ENCODE measurements at regions not wholly inside any gene's neighbourhood (a gene's known extent, or its start where the extent isn't known, plus 50 kb on each side); places are given as distances from the start of the nearest gene placed in this dataset.

GRCh38 chr3:72004749-72005292 is 219.9 kb upstream of the PROK2 start:
- DNase-seq, result no peak
- Mint-ChIP-seq H3K4me1 (peaks cover 39 to 40% of the 10 kb centered on the region in 2 experiments), H3K27me3 (ENCODE audit: low read depth) (peaks cover 3% of the 10 kb centered on the region; the same call in 1 of the 2 replicates), H3K27ac (no peak overlapping the region), H3K4me3 (no peak overlapping the region), H3K9me3 (peaks cover 4 to 15% of the 10 kb centered on the region in 2 experiments), H3K36me3 (ENCODE audit: insufficient read depth in 1 of 3, low read depth in 3 of 3) (peaks cover 0 to 11% (median 8%) of the 10 kb centered on the region in 3 experiments; a peak in 4 of 7 replicates)
- H3K56ac ChIP-seq (ENCODE audit: insufficient read length, low read depth, low read length), result no peak overlapping the region
- no peaks in the 10 kb centered on the region for H3K23me2 ChIP-seq (ENCODE audit: insufficient read length, low read depth, low read length, poor library complexity, severe bottlenecking)
- H2BK15ac ChIP-seq (ENCODE audit: low read depth, low read length), result no peak overlapping the region
- no peak overlapping the region for H3K4ac ChIP-seq (ENCODE audit: low read depth, low read length)
- H3K79me2 ChIP-seq (ENCODE audit: insufficient read depth, low read length), result no peaks in the 10 kb centered on the region
- H3K27ac ChIP-seq (ENCODE audit: insufficient read length, low read depth, low read length), result no peak overlapping the region
- H3T11ph ChIP-seq (ENCODE audit: low read length), result no peak overlapping the region
- H3K27me3 ChIP-seq (ENCODE audit: insufficient read depth, low read length), result no peaks in the 10 kb centered on the region
- H4K8ac ChIP-seq (replicated peaks; ENCODE audit: insufficient read length, low read depth, low read length), result no peak overlapping the region
- no peaks in the 10 kb centered on the region for H4K20me1 ChIP-seq (ENCODE audit: control insufficient read depth, insufficient read depth, insufficient read length)
- H3K9me3 ChIP-seq (ENCODE audit: control insufficient read depth, low read depth, low read length), result no peaks in the 10 kb centered on the region
- TF ChIP-seq CTCF (conservative IDR thresholded peaks at IDR 0.05), result no peak
- H2AFZ ChIP-seq (ENCODE audit: low read length), result no peak overlapping the region
- no peak overlapping the region for H4K5ac ChIP-seq (ENCODE audit: insufficient read length, low read depth, low read length)
- no peak overlapping the region for H3K18ac ChIP-seq (ENCODE audit: insufficient read length, low read depth, low read length)
- no peak overlapping the region for H2BK12ac ChIP-seq (ENCODE audit: insufficient read length, low read depth, low read length)
- no peak overlapping the region for H2BK5ac ChIP-seq (ENCODE audit: insufficient read length, low read length)
- H3K14ac ChIP-seq (ENCODE audit: insufficient read depth, low read length), result no peak overlapping the region
- H2AK5ac ChIP-seq (ENCODE audit: insufficient read length, low read length), result no peak overlapping the region
- WGBS (ENCODE audit: extremely low coverage, insufficient read length, low lambda C conversion rate), result no CpG with 5 or more reads among the region's 5 CpGs
- no peak overlapping the region for H2BK120ac ChIP-seq (ENCODE audit: low read depth, low read length, poor library complexity, severe bottlenecking)
- H3K4me1 ChIP-seq (ENCODE audit: insufficient read depth, low read length), result peaks cover 24% of the 10 kb centered on the region
- H3K23ac ChIP-seq (ENCODE audit: insufficient read length, low read depth, low read length), result no peak overlapping the region
- no peak overlapping the region for H2BK20ac ChIP-seq (ENCODE audit: low read depth, low read length, poor library complexity, severe bottlenecking)
- no peaks in the 10 kb centered on the region for H3K79me1 ChIP-seq (ENCODE audit: insufficient read depth, low read depth, low read length, poor library complexity, severe bottlenecking)
- no peak overlapping the region for H4K91ac ChIP-seq (ENCODE audit: insufficient read length, low read depth, low read length)
- H3K9ac ChIP-seq (ENCODE audit: extremely low read depth, insufficient read length, low read length), result no peak overlapping the region
- no peak overlapping the region for H3K4me2 ChIP-seq (ENCODE audit: insufficient read depth, insufficient read length, low read length)

Data from H9 (cell line).